ENCODE measurements at regions not wholly inside any gene's neighbourhood (a gene's known extent, or its start where the extent isn't known, plus 50 kb on each side); places are given as distances from the start of the nearest gene placed in this dataset.

- DNase-seq (ENCODE audit: low spot score), result peak; percentile 53
These were observed 63.6 kb upstream of the KLF12 start for GRCh38 chr13:74197677-74198429.

DNA sequence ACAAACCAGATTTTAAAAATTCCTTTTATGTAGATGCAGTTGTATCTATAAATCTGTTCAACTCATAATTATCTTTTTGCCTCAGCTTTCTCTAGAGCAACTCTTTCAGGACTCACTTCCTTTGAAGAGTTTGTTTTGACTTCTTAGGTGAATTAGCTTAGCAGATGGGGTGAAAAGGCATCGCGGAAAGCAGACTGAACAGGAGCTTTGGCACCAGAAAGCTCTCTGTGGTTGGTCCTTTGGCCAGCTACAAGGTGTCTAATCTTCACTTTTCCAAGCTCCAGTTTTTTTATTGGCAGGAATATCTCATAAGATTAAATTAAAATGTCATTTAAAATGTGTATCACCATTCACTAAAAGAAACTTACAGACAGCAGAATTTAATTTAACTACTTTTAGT is 60.6 kb upstream of the KLF12 start:
- no peak for DNase-seq (ENCODE audit: low spot score)

DNA sequence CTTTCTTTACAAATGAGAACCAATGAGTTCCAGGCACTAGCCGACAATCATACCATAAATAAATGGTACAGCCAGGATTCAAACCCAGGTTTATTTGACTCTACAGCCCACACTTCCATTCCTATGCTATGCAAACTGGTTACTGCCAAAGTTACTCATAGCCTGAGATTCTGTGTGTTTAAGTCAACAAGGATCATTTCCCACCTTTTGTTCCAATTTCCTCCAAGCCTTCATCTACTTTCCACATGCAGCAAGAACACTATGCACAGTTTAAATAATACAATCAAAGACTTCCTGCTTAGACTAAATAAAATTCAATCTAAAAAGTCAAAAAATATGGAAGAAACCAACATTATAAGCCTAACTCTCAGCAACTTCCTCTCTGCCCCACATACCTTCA is 59.2 kb upstream of the KLF12 start:
- DNase-seq (ENCODE audit: low spot score), result no peak

GRCh38 chr13:74191410-74191809 is 57.2 kb upstream of the KLF12 start:
- no peak for DNase-seq (ENCODE audit: low spot score)

DNA sequence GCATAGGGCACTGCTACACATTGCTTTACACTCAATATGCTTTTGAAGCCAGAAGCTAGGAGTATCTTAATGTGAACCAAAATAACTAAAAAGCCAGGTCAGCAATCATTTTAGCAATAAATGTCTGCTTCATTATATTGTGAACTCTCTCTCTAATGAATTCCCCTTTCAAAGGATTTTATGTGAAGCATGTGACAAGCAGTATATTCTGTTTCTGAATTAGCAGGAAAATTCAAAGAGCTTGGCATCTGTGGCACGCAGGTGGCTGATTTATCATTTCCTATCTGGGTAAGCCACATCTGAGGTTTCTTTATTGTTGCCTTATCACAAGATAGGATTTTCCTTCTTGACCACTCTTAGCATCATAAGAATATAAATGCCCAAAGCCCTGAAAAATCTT is 56.8 kb upstream of the KLF12 start:
- DNase-seq (ENCODE audit: low spot score), result peak; percentile 7

- DNase-seq (ENCODE audit: low spot score), result peak; percentile 51
These were observed 53.4 kb upstream of the KLF12 start for GRCh38 chr13:74187564-74187963.

DNA sequence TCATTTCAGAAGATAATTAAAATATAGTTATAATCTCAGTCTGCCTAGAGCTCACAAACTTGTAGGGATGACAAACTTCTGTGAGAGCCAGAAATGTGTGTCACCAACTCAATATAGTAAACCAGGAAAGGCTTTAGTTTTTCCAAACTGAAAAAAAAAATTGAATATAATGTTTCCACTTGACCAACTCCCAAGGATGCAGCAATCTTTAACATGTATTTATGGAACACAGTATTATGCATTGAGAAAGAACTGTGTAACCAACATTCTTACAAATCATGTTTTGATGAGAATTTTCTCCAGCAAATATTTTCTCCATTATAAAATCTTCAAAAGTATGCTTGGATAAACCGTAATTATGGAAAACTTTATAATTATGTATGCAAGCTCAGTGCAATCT is 50.1 kb upstream of the KLF12 start:
- no peak for DNase-seq (ENCODE audit: low spot score)

All from COLO829 (cell line).